ENCODE measurements at regions not wholly inside any gene's neighbourhood (a gene's known extent, or its start where the extent isn't known, plus 50 kb on each side); places are given as distances from the start of the nearest gene placed in this dataset.

DNA sequence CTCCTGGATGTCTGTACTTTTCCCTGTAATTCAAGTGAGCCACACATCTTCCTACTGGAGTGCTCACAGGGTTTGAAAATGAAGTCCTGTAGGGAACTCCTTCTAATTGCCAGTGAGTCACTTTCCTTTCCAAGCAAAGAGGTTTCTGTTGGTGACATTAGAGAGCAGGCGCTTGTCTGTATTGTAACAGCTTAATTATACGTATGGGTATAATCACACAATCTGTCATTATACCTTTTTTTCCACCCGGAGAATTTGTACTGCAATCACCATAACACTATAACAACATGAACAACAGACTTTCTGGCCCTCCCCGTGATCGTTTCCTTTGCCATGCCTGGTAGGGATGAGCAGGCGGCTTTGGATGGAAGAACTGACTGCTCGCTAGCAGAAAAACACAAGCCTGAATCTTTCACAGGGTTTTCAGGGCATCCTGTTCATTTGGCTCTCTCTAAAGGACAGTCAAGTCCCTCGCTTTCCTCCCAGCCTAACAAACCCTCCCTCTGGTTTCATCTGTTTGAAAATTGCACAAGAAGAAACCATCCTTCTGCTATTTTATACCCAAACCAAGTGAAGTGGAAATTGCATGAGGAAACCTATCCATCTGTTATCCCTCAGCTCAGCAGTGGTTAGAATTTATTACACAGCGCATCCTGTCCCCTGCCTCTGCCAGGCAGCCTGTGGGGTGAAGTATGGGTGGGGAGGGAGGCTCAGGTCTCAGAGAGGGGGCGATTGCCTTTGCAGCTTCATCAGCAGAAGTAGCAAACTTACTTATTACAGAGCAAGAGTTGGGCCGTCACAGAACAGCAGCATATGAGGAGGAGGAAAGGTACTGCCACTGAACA is 307.0 kb upstream of the TLE4 start:
- DNase-seq (ENCODE audit: low spot score): no peak

DNA sequence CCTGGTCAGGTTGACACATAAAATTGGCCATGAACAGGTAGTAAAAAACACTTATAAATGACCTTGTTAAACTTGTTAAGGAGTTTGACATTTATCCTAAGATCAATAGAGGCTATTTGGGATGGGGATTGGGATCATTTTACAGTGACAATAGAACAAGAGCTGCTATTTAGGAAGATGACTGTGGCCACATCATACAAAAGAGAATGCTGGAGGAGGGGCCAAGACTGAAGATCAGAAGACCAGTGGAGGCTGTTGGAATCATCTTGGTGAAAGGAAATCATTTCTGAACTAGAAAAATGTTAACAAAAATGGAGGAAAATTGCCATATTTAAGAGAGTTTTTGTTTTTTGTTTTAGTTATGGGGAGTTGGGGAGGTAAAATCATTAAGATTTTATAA is 304.8 kb upstream of the TLE4 start:
- no peak for DNase-seq (ENCODE audit: low spot score)

- DNase-seq (ENCODE audit: low spot score): no peak
These were observed 303.0 kb upstream of the TLE4 start for GRCh38 chr9:79268806-79269205.

DNA sequence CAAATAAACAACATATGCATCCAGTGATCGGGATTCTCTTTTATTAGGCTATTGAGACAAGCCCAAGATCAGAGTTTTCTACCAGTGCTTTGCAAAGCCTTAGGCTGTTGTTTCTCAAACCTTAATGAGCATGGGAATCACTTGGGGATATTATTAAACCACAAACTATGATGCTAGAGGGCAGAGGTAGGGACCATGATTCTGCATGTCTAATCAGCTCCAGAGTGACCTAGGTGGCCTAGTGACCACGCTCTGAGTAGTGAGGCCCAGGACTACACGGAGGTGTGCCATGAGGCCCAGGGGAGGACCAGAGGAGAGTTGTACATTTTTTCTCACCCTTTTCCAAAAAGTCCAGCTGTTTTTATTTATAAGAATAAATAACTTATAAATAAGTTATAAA is 298.5 kb upstream of the TLE4 start:
- DNase-seq (ENCODE audit: low spot score): no peak

DNA sequence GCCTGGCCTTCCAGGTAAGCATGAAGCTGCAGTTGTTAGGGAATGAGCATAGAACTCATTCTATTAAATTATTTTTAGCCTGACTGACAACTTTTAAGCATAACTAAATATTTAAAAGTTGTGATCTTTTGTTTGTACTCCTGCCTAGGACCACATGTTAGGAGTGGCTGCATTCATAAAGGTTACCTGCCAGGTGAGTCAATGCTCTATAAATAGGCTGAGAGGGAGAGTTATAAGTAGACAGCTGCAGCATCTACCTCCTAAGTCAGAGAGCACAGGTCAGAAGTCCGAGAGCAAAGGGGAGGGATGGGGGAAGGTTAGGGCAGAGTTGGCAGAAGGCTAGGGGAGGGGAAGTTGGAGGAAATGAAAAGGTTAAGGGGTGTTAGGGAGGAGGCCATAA is 292.4 kb upstream of the TLE4 start:
- DNase-seq (ENCODE audit: low spot score): no peak

GRCh38 chr9:79280691-79281090 is 291.1 kb upstream of the TLE4 start:
- DNase-seq (ENCODE audit: low spot score): no peak

- no peak for DNase-seq (ENCODE audit: low spot score)
These were observed 287.7 kb upstream of the TLE4 start for GRCh38 chr9:79284081-79284480.

DNA sequence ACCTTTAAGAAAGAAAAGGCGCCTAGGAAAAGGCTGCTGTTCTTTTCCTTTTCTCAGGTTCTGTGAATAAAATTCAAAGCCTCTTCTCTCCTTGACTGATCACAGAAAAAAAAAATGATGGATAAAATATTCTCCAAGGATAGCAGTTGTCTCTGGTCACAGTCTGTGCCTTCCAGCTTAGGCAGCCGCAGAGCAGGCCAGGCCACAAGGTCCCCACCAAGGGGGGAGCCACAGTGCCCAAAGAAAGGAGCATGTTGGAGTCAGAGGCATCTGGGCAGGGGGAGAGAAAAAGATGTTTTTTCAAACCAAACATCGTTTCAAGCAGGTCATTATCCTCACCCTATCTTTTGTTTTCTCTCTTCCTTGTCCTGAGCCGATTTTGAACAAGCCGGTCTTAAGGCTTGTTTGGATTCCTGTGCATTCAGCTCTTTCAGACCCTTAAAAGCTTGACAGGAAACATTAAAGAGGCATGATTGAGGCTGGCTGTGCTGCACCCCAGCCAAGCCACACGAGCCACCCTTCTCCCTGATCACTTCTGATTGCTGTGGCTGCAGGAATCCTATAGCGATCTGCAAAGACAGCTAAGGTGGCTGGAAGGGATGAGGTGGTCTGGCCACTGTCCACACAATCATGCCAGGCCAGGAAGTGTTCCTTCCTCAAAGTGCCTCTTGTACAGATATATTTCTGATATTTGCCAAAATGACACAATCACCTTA is 284.6 kb upstream of the TLE4 start:
- no peak for DNase-seq (ENCODE audit: low spot score)

- no peak for DNase-seq (ENCODE audit: low spot score)
These were observed 284.0 kb upstream of the TLE4 start for GRCh38 chr9:79287708-79288290.

GRCh38 chr9:79289856-79290255 is 281.9 kb upstream of the TLE4 start:
- no peak for DNase-seq (ENCODE audit: low spot score)

- no peak for DNase-seq (ENCODE audit: low spot score)
These were observed 279.0 kb upstream of the TLE4 start for GRCh38 chr9:79292731-79293280.

- no peak for DNase-seq (ENCODE audit: low spot score)
These were observed 271.7 kb upstream of the TLE4 start for GRCh38 chr9:79300068-79300467.

DNA sequence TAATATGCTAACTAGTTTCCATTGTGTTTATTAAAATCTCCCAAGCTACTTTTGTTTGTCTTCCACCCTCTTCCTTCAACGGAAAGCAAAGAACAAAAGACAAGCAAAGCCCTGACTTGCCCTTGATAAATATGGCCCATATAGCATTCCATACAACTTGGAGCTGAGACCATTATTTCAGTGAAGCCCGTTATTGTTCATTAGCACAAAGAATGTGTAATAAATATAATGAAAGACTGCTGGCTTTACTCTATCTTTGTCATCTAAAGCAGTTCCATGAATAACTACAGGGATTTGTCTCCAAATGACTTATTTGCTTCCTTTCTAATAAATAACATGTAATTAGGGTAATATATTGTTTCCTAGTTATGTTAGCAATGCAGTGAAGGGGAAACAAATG is 270.7 kb upstream of the TLE4 start:
- no peak for DNase-seq (ENCODE audit: low spot score)

DNA sequence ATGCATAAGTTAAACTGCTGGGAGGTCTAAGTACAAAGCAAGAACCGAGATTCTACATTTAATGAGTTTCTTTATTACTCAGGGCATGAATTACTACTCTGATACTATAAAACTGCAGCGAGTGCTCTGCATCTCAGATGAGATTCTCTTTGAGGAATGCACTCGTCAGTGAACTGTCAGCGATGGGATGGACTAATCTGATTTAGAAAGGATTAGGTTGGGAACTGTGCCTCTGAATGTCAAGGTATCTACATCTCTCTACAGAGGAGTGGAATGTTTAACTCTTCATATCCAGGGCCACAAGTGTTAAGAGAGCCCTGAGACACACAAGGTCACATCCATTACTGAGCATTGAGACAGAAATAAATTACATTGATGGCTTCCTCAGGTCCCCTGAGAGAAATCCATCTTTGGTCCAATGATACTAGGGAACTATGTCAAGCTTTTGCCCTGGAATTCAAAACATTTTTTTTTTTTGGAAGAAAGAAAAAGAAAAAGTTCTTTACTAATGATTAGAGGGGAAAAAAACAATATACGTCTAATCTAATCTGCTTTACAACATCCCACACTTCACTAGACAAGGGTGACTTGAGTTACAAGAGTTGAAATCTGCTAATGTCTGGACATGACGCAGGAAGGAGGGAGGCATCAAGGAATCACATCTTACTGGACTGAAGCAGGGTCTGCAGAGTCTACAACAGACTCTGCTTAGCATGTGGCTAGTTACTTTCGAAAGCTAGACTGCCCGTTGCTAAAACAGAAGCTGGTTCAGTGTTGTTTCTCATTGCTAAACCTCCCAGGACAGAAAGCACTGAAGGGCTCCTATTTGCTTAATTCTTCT is 270.0 kb upstream of the TLE4 start:
- no peak for DNase-seq (ENCODE audit: low spot score)

DNA sequence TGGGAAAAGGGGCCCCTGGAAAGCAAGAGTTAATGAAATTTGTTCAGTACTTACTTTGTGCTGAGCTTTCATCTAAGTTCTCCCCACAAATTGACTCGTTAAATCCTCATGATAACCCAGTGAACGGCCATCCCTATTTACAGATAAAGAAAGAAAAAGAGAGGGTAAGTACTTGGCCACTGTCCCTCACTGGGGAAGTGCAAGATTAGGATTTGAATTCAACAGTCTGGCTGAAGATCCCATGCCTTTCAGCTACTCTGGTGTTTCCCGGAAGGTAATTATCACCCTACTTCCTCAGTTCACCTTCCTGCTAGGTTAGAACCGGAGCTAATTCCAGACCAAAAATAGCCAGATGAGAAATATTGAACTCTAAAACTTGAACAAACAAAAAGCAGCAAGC is 269.2 kb upstream of the TLE4 start:
- no peak for DNase-seq (ENCODE audit: low spot score)

DNA sequence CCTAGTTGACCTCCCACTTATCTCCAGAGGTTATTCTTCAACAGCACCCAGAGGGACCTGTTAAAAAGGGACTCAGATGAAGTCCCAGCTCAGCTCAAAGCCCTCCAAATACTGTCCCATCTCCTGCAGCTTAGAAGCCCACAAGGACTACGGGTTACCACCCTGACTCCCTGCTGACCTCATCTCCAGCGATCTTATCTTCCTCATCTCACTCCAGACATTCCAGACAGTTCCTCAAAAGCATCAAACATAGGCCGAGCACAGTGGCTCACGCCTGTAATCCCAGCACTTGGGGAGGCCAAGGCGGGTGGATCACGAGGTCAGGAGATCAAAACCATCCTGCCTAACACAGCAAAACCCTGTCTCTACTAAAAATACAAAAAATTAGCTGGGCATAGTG is 263.8 kb upstream of the TLE4 start:
- DNase-seq (ENCODE audit: low spot score): no peak

- peak; percentile 19 for DNase-seq (ENCODE audit: low spot score)
These were observed 258.9 kb upstream of the TLE4 start for GRCh38 chr9:79312686-79313421.

GRCh38 chr9:79325501-79325900 is 246.3 kb upstream of the TLE4 start:
- no peak for DNase-seq (ENCODE audit: low spot score)

- no peak for DNase-seq (ENCODE audit: low spot score)
These were observed 241.9 kb upstream of the TLE4 start for GRCh38 chr9:79329861-79330260.

GRCh38 chr9:79334001-79334400 is 237.8 kb upstream of the TLE4 start:
- DNase-seq (ENCODE audit: low spot score): no peak

DNA sequence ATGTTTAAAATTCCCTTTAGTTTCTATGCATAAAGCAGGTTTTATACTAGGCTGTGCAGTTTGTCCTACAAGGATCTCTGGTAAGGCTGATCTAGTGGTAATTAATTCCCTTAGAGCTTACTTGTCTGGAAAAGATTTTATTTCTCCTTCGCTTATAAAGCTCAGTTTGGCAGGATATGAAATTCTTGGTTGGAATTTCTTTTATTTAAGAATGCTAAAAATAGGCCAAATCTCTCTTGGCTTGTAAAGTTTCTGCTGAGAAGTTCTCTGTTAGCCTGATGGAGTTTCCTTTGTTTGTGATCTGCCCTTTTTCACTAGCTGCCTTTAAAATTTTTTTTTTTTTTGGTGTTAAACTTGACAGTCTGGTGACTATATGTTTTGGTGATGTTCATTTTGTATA is 237.1 kb upstream of the TLE4 start:
- no peak for DNase-seq (ENCODE audit: low spot score)

All from D341Med (cell line).